Caki2 (cell line): ENCODE measurements at regions not wholly inside any gene's neighbourhood (a gene's known extent, or its start where the extent isn't known, plus 50 kb on each side); places are given as distances from the start of the nearest gene placed in this dataset.
"Not testable (repeated sequence)": the region's sequence is repeated elsewhere in the genome, so short reads cannot be mapped to it uniquely, and the experiment has no call there.

Source experiments
- DNase-seq: peaks from one replicate; pipeline ENCODE4 v3.0.0-alpha.2; 2015; ENCODE audit warnings: low read depth
- in situ Hi-C: cut with HindIII; loops from 2 replicates; pipeline ENCODE4 v1.10.0; 2016; ENCODE audit warnings: low sequenced_read_pairs, low pct_unique_long_range_greater_than_20kb, mixed read lengths

- no peak for DNase-seq
- in situ Hi-C loops = no loop called here
Measured at GRCh38 chrX:94511564-94511963, 837.6 kb downstream of the FAM133A start.

- in situ Hi-C loops = no loop called here
- no peak for DNase-seq
Measured at GRCh38 chrX:94515009-94515408, 841.0 kb downstream of the FAM133A start.

GRCh38 chrX:94524867-94525266, 850.9 kb downstream of the FAM133A start:
- DNase-seq = no peak
- in situ Hi-C loops = no loop called here

- DNase-seq = no peak
- in situ Hi-C loops = no loop called here
Measured at GRCh38 chrX:94545722-94546121, 871.7 kb downstream of the FAM133A start.

GRCh38 chrX:94551831-94552230, 877.8 kb downstream of the FAM133A start:
- DNase-seq = no peak
- in situ Hi-C loops = no loop called here

- in situ Hi-C loops = no loop called here
- DNase-seq = no peak
Measured at GRCh38 chrX:94560930-94561329, 886.9 kb downstream of the FAM133A start.

- in situ Hi-C loops = no loop called here
Measured at GRCh38 chrX:94576367-94577004, 902.5 kb downstream of the FAM133A start.

GRCh38 chrX:94600077-94600476, 926.1 kb downstream of the FAM133A start:
- in situ Hi-C loops = no loop called here

More at GRCh38 chrX:94576367-94577004, 902.5 kb downstream of the FAM133A start:
- no peak for DNase-seq

GRCh38 chrX:94612140-94612539, 938.1 kb downstream of the FAM133A start:
- in situ Hi-C loops = no loop called here
- no peak for DNase-seq

More at GRCh38 chrX:94600077-94600476, 926.1 kb downstream of the FAM133A start:
- no peak for DNase-seq

- no peak for DNase-seq
- in situ Hi-C loops = no loop called here
Measured at GRCh38 chrX:94633237-94633636, 959.2 kb downstream of the FAM133A start.

GRCh38 chrX:94635003-94635402, 961.0 kb downstream of the FAM133A start:
- in situ Hi-C loops = no loop called here
- DNase-seq = no peak

- in situ Hi-C loops = no loop called here
- no peak for DNase-seq
Measured at GRCh38 chrX:94645726-94646125, 971.7 kb downstream of the FAM133A start.

GRCh38 chrX:94655180-94655579, 981.2 kb downstream of the FAM133A start:
- in situ Hi-C loops = no loop called here
- no peak for DNase-seq

- in situ Hi-C loops = no loop called here
- DNase-seq = no peak
Measured at GRCh38 chrX:94662689-94663088, 988.7 kb downstream of the FAM133A start.

GRCh38 chrX:94676285-94676684, 1002.3 kb downstream of the FAM133A start:
- in situ Hi-C loops = no loop called here
- DNase-seq = no peak

GRCh38 chrX:94686071-94686470, 1012.1 kb downstream of the FAM133A start:
- DNase-seq = no peak
- in situ Hi-C loops = no loop called here

- in situ Hi-C loops = no loop called here
- DNase-seq = no peak
Measured at GRCh38 chrX:94695910-94696309, 1021.9 kb downstream of the FAM133A start.

- DNase-seq, in situ Hi-C loops: not testable (repeated sequence)
Measured at GRCh38 chrX:94704348-94705256, 1030.6 kb downstream of the FAM133A start.

- in situ Hi-C loops = no loop called here
- no peak for DNase-seq
Measured at GRCh38 chrX:94721386-94721785, 1047.4 kb downstream of the FAM133A start.
